Hippocampal formation (tissue), 2 donors: ENCODE measurements at regions not wholly inside any gene's neighbourhood (a gene's known extent, or its start where the extent isn't known, plus 50 kb on each side); places are given as distances from the start of the nearest gene placed in this dataset.

ENCODE experiments used
- DNase-seq, 2 donors: peaks; one replicate each; lab custom pipeline; 2025; lab: John Stamatoyannopoulos, UW

DNA sequence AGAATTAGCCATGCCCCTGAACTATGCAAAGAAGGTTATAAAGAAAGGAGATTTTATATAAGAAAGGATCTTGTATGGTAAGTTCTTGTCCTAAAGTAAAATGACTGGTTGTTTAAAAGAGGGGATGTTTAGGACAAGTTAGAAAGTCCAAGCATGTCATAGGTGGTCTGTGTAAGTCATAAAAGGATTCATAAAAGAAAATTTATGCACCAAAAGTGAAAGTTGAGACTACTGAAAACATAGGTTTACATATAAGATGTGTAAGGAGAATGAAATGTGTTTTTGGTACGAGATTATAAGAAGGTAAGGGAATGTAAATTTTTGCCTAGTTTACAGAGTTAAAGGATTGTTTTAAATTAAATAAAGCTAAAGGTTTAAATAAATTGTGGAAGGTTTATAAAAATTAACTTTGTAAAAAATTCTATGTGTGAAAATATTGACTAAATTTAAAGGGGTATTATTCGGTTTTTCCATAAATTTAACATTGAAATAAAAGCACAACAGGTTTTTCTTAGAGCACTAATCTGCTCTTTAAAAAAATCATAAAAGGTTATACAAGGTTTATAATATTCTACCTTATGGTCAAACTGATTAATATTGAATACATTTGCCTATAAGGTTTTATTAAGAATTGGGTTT is 93.6 kb upstream of the UST start:
- no peak for DNase-seq

DNA sequence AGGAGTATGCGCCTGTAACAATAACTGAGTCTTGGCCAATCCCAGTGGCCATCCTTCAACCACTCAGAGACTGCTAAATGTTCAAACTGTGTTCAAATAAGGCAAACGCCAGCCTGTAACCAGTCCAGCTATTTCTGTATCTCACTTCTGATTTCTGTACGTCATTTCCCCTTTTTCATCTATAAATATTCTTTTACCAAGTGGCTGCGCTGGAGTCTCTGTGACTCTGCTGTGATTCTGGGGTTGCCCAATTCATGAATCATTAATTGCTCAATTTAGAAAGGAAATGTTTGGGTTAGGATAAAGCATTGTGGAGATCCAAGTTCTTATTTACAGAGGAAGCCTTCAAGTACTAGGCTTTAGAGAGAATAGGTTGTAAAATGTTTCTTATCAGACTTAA is 89.8 kb upstream of the UST start:
- DNase-seq: peak in 1 of 2 donors; percentile 17

DNA sequence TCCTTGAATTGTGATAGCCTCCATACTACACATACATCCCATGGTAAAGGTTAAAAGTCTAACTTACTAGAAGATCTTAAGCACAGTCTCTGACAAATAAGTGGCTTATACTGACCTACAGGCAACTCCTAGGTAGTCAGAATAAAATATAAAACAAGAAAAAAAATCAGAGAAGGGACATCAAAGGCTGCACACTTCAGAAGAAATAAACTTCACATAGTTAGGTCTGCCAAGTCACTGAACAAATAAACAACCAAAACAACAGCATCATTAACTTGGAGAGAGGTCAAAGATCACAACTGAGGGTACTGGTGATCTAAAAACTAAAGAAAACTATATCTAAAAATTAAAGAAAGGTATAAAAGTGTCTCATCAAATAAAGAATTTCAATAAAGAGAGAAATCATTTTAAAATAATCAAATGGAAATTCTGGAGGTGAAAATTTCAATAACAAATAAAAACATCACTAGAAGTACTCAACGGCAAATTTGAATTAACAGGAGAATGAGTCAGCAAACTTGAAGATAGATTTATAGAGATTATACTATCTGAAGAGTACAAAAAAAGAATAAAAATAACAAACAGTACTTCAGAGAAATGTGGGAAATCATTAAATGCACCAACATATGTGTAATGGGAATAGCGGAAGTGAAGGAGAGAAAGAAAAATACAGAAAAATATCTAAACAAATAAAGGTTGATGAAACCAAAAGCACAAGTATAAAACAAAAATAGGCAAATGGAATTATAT is 88.0 kb upstream of the UST start:
- DNase-seq: no peak

DNA sequence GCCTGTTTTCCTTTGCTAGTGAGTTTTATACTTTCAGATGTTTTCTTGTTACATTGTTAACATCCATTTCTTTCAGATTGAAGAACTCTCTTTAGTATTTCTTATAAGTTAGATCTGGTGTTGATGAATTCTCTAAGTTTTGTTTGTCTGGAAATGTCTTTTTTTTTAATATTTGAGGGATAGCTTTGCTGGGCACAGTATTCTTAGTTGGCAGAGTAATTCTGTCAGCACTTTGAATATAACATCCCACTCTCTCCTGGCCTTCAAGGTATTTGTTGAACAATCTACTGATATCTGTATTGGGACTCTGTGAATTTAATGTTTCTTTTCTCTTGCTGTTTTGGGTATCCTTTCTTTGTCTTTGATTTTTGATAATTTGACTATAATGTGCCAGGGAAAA is 79.4 kb upstream of the UST start:
- DNase-seq: no peak

DNA sequence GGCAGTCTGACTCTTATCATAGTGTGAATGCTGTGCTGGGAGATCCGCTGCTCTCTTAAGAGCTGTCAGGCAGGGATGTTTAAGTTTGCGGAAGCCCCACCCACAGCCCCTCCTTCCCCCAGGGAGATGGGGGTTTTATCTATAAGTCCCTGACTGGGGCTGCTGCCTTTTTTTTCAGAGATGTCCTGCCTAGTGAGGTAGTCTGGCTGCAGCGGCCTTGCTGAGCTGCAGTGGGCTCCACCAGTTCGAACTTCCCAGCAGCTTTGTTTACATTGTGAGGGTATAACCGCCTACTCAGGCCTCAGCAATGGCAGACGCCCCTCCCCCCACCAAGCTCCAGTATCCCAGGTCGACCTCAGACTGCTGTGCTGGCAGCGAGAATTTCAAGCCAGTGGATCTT is 75.7 kb upstream of the UST start:
- DNase-seq: no peak

DNA sequence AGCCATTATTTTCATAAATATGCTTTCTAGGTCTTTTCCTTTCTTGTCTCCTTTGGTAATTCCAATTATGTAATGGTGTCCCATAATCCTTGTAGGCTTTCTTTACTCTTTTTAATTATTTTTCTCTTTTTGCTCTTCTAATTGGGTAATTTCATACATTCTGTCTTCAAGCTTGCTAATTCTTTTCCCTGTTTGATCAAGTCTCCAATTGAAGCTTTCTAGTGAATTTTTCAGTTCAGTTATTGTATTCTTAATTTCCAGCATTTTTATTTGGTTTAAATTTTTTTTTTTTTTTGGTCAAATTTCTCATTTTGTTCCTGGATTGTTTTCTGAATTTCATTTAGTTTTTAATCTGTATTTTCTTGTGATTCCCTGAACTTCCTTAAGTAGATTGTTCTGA is 74.9 kb upstream of the UST start:
- DNase-seq: no peak

DNA sequence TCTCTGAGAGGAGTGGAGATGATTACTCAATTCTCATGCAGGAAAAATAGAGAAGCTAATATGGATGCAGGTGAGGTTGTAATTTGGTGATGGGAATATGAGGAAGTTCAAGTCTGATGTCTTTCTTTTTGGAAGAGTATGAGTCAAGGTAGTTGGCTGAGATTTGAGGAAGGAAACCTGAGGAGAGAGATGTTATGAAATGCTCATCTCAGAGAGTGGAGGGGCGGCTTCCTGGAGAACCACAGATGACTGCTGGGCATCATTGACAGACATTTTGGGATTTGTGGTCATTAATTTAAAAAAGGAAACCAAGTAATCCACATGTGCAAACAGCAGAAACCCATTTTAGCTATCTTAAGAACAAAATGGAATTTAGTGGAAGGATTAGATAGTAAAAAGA is 72.5 kb upstream of the UST start:
- DNase-seq: no peak

DNA sequence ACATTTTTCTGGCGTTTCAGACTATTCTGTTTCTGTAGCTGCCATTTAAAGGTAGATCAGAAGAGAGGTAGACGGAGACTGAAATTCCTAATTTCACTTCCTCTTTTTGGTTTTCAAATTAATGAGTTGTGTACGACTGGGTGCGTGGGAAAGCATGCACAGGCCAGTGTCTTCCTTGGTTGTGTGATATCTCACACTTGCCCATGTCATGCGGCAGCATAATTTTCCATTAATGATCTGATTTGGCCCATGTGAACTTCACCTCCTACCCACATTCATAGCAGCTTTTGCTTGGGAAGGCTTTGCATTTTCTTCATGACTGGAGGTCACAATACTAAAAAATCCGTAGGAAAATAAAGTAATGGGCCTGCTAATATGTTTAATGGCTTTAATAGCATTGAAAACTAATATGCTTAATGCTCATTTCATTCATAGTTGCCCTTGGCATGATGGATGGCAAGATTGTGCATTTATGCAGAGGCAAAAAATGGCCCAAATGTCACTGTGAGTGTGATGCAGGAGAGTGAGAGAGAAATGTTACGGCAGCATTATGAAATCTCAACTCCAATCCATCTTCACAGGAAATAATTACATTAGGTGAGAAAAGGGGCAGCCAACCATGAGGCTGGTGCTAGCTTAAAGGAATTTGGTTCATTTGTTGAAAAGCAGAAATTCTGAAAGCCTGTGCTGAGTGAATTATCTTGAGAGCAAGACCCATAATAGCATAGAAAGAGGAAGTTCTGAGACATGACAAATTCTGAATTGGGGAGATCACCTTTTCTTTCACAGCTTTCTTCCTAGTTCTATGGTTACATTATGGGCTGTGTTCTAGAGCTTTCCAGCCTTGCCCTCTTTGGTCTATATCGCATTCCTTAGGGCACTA is 69.0 kb upstream of the UST start:
- DNase-seq: no peak

DNA sequence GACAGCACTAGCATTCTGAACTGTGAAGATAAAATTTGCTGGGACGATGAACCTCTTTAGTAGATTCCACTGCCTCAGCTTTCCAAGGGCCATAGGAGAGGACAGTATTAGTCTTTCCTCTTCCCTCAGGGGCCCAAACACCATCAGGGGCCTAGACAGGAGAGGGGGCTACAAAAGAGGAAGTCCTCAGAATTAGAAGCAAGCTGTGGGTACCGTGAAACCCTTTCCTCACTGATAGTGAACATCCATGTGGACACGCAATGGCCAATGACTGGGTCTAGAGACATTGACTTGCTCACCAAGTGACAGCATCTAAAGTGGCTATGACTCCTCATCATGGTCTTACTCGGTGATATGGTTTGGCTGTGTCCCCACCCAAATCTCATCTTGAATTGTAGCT is 68.1 kb upstream of the UST start:
- DNase-seq: no peak

DNA sequence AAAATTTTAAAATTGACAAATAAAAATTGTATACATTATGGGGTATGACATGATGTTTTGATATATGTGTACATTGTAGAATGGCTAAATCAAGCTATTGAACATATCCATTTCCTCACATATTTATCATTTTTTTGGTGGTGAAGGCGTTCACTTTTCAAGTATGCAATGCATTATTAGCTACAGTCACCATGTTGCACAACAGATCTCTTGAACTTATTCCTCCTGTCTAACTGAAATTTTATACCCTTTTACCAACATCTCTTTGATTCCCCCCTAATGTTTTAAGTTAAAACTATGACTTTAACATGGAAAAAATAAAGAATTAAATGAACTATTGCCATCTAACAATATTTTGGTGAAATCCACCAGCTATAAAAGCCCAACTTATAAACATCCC is 65.2 kb upstream of the UST start:
- no peak for DNase-seq

DNA sequence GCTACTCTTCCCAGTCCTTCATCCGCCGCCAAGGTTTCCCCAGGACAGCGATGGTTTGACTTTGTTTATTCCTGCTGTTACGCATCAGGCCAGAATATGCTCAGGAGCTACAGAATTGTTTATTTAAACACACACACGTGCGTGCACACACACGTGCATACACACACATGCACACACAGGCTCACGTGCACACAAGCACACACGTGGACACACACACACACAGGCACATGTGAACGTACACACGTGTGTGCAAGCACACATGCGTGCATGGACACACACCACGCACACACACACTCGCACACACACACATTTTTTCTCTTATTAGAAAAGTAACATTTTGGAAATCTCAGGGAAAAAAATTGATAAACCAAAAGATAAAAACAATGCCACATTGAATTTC is 64.6 kb upstream of the UST start:
- no peak for DNase-seq

DNA sequence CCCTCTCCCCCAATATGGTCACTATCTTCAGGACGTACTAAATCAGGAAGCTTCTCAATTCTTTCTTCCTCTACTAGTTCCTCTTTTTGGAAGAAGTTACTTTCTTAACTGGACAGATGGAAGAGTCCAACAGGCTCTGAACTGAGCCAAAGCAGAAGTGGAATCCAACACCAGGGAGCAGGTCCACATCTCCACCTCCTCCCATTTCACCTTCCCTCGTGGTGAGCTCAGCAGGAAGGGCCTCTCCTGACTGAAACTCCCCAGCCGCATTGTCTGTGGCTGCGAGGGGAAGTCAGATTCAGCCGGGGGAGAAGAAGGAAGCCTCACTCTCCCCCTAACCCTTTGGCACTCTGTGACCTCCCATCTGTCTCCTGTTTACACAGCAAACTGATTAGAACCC is 63.8 kb upstream of the UST start:
- DNase-seq: peak in 1 of 2 donors; percentile 18

DNA sequence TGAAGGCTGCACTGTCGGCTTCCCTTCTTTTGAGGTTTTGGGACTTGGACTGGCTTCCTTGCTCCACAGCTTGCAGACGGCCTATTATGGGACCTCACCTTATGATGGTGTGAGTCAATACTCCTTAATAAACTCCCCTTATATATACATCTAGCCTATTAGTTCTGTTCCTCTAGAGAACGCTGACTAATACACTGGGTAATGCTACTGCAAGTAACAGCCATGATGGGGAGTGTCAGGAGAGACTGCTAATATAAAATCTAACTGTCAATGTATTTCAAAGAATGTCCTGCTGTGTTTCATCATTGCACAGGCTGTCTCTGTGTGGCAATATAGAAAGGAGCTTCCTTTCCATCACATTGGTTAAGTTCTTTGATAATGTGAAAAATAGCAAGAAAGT is 57.7 kb upstream of the UST start:
- no peak for DNase-seq

DNA sequence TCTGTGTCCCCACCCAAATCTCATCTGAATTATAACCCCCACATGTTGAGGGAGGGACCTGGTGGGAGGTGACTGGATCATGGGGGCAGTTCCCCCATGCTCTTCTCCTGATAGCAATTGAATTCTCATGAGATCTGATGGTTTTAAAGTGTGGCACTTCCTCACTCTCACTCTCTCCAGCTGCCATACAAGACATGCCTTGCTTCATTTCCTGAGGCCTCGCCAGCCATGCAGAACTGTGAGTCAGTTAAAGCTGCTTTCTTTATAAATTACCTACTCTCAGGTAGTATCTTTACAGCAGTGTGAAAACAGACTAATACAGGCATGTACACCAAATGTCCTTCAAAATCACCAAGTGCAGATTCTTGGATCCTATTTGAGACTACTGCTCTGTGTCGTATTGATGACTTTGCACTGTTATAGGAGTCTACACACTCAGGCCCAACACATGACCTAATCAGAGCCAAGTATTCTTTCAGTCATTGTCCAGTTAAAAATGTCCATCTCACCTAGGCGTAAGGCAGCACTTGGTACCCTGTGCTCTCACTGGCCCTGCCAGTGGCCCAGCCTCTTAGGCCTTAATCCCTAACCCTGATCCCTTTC is 52.8 kb upstream of the UST start:
- DNase-seq: no peak
